22Rv1 (cell line): ENCODE measurements at regions not wholly inside any gene's neighbourhood (a gene's known extent, or its start where the extent isn't known, plus 50 kb on each side); places are given as distances from the start of the nearest gene placed in this dataset.

ENCODE experiments used
- CTCF ChIP-seq: fragments of 450-650 bp; IDR thresholded peaks from 2 replicates; pipeline ENCODE4 v1.5.1; 2017; ENCODE audit warnings: mild to moderate bottlenecking
- ZFX ChIP-seq: fragments of 450-650 bp; IDR thresholded peaks from 2 replicates; pipeline ENCODE4 v1.6.1; 2017; ENCODE audit warnings: antibody characterized with exemption, borderline replicate concordance

- TF ChIP-seq CTCF (no peak), ZFX (no peak)
Measured at GRCh38 chr3:118833075-118833474, 201.6 kb downstream of the IGSF11 start.
